Muscle layer of duodenum (tissue), 2 donors: ENCODE measurements at regions not wholly inside any gene's neighbourhood (a gene's known extent, or its start where the extent isn't known, plus 50 kb on each side); places are given as distances from the start of the nearest gene placed in this dataset.

Experiments used
- H3K27ac ChIP-seq: one replicate; pipeline ENCODE4 v1.7.0; 2013; ENCODE audit warnings: mild to moderate bottlenecking, low read length
- H3K27me3 ChIP-seq: one replicate; pipeline ENCODE4 v1.7.0; 2013; ENCODE audit warnings: low read depth, mild to moderate bottlenecking, control low read depth, low read length
- H3K36me3 ChIP-seq, 2 donors: one replicate each; pipeline ENCODE4 v1.7.0; 2013; ENCODE audit warnings: low read length in 2 of 2, control low read depth in 1 of 2, mild to moderate bottlenecking in 1 of 2; ENCODE audit not compliant: insufficient read depth in 2 of 2, control insufficient read depth in 1 of 2
- H3K4me1 ChIP-seq, 2 donors: one replicate each; pipeline ENCODE4 v1.7.0; 2013; ENCODE audit warnings: low read length in 2 of 2, mild to moderate bottlenecking in 2 of 2, control low read depth in 1 of 2, moderate library complexity in 1 of 2; ENCODE audit not compliant: insufficient read depth in 2 of 2, control insufficient read depth in 1 of 2
- H3K4me3 ChIP-seq, 2 donors: one replicate each; pipeline ENCODE4 v1.7.0; 2013; ENCODE audit warnings: low read length in 2 of 2, low read depth in 1 of 2, mild to moderate bottlenecking in 1 of 2
- H3K9me3 ChIP-seq, 2 donors: one replicate each; pipeline ENCODE4 v1.7.0; 2013; ENCODE audit warnings: low read length in 2 of 2, control low read depth in 1 of 2, mild to moderate bottlenecking in 1 of 2; ENCODE audit not compliant: control insufficient read depth in 1 of 2
- donor health status: healthy.

GRCh38 chr17:33847900-33848299 is 407.2 kb upstream of the CCL2 start:
- Histone ChIP-seq H3K9me3 (no peaks in the 10 kb centered on the region), H3K4me1 (no peaks in the 10 kb centered on the region), H3K36me3 (no peaks in the 10 kb centered on the region), H3K4me3 (no peak overlapping the region), H3K27ac (no peak overlapping the region), H3K27me3 (no peaks in the 10 kb centered on the region)

GRCh38 chr17:33848433-33848832 is 406.7 kb upstream of the CCL2 start:
- H3K27me3 ChIP-seq: no peaks in the 10 kb centered on the region
- no peak overlapping the region for H3K27ac ChIP-seq
- no peak overlapping the region for H3K4me3 ChIP-seq
- H3K9me3 ChIP-seq: no peaks in the 10 kb centered on the region
- H3K36me3 ChIP-seq: no peaks in the 10 kb centered on the region
- no peaks in the 10 kb centered on the region for H3K4me1 ChIP-seq

- no peaks in the 10 kb centered on the region for H3K9me3 ChIP-seq
- H3K36me3 ChIP-seq: no peaks in the 10 kb centered on the region
- H3K27ac ChIP-seq: no peak overlapping the region
- H3K4me1 ChIP-seq: no peaks in the 10 kb centered on the region
- no peak overlapping the region for H3K4me3 ChIP-seq
- no peaks in the 10 kb centered on the region for H3K27me3 ChIP-seq
Observed at GRCh38 chr17:33854596-33854995, 400.5 kb upstream of the CCL2 start.

GRCh38 chr17:33858121-33858520 is 397.0 kb upstream of the CCL2 start:
- no peak overlapping the region for H3K4me3 ChIP-seq
- no peak overlapping the region for H3K27ac ChIP-seq
- no peaks in the 10 kb centered on the region for H3K9me3 ChIP-seq
- no peaks in the 10 kb centered on the region for H3K27me3 ChIP-seq
- no peaks in the 10 kb centered on the region for H3K4me1 ChIP-seq
- no peaks in the 10 kb centered on the region for H3K36me3 ChIP-seq

GRCh38 chr17:33858682-33859081 is 396.4 kb upstream of the CCL2 start:
- Histone ChIP-seq H3K27me3 (no peaks in the 10 kb centered on the region), H3K4me3 (no peak overlapping the region)

GRCh38 chr17:33862772-33863602 is 392.1 kb upstream of the CCL2 start:
- Histone ChIP-seq H3K27me3 (no peaks in the 10 kb centered on the region), H3K4me1 (no peaks in the 10 kb centered on the region), H3K4me3 (no peak overlapping the region), H3K27ac (no peak overlapping the region), H3K36me3 (no peaks in the 10 kb centered on the region), H3K9me3 (no peaks in the 10 kb centered on the region)

More at GRCh38 chr17:33858682-33859081, 396.4 kb upstream of the CCL2 start:
- no peaks in the 10 kb centered on the region for H3K36me3 ChIP-seq
- no peaks in the 10 kb centered on the region for H3K9me3 ChIP-seq
- no peak overlapping the region for H3K27ac ChIP-seq
- H3K4me1 ChIP-seq: no peaks in the 10 kb centered on the region

- Histone ChIP-seq H3K9me3 (no peaks in the 10 kb centered on the region), H3K4me1 (no peaks in the 10 kb centered on the region), H3K27ac (no peak overlapping the region), H3K36me3 (no peaks in the 10 kb centered on the region), H3K27me3 (no peaks in the 10 kb centered on the region), H3K4me3 (no peak overlapping the region)
Observed at GRCh38 chr17:33864758-33865229, 390.3 kb upstream of the CCL2 start.

GRCh38 chr17:33868899-33869298 is 386.2 kb upstream of the CCL2 start:
- Histone ChIP-seq H3K27me3 (no peaks in the 10 kb centered on the region), H3K36me3 (no peaks in the 10 kb centered on the region), H3K4me1 (no peaks in the 10 kb centered on the region), H3K27ac (no peak overlapping the region), H3K9me3 (no peaks in the 10 kb centered on the region), H3K4me3 (no peak overlapping the region)

- H3K27me3 ChIP-seq: no peaks in the 10 kb centered on the region
- no peak overlapping the region for H3K4me3 ChIP-seq
- no peaks in the 10 kb centered on the region for H3K4me1 ChIP-seq
- H3K36me3 ChIP-seq: no peaks in the 10 kb centered on the region
- H3K9me3 ChIP-seq: no peaks in the 10 kb centered on the region
- H3K27ac ChIP-seq: no peak overlapping the region
Observed at GRCh38 chr17:33870936-33871335, 384.1 kb upstream of the CCL2 start.

GRCh38 chr17:33871720-33872540 is 383.2 kb upstream of the CCL2 start:
- H3K4me1 ChIP-seq: no peaks in the 10 kb centered on the region
- no peaks in the 10 kb centered on the region for H3K9me3 ChIP-seq
- no peaks in the 10 kb centered on the region for H3K27me3 ChIP-seq
- H3K36me3 ChIP-seq: no peaks in the 10 kb centered on the region
- H3K27ac ChIP-seq: no peak overlapping the region
- no peak overlapping the region for H3K4me3 ChIP-seq

- Histone ChIP-seq H3K4me1 (no peaks in the 10 kb centered on the region), H3K27me3 (no peaks in the 10 kb centered on the region)
Observed at GRCh38 chr17:33873201-33873617, 381.9 kb upstream of the CCL2 start.

More at GRCh38 chr17:33873201-33873617, 381.9 kb upstream of the CCL2 start:
- H3K4me3 ChIP-seq: no peak overlapping the region
- H3K36me3 ChIP-seq: no peaks in the 10 kb centered on the region
- no peak overlapping the region for H3K27ac ChIP-seq
- no peaks in the 10 kb centered on the region for H3K9me3 ChIP-seq
